Gastrocnemius medialis (tissue), 4 donors: ENCODE measurements at regions not wholly inside any gene's neighbourhood (a gene's known extent, or its start where the extent isn't known, plus 50 kb on each side); places are given as distances from the start of the nearest gene placed in this dataset.

ENCODE experiments used
- ATAC-seq, 2 donors: fragments of 150-250 bp; one replicate each; pipeline ENCODE4 v1.9.1; 2016
- DNase-seq, 2 donors: peaks; one replicate each; pipeline ENCODE4 v3.0.0-alpha.2; 2019
- H3K27ac ChIP-seq, 4 donors: fragments of 200-600 bp; sonication (generic); 1 replicate in 1 of 4; 2 replicates in 3 of 4; pipeline ENCODE4 v1.5.1; 2016 to 2018; ENCODE audit warnings: mild to moderate bottlenecking in 2 of 4, moderate library complexity in 1 of 4
- H3K27me3 ChIP-seq, 3 donors: fragments of 200-600 bp; sonication (generic) in 2 of 3; 1 replicate in 1 of 3; 2 replicates in 2 of 3; pipeline versions ENCODE4 v1.5.1 to v1.6.0; 2016 to 2019; ENCODE audit warnings: mild to moderate bottlenecking in 1 of 3, moderate library complexity in 1 of 3
- H3K36me3 ChIP-seq, 2 donors: fragments of 200-600 bp; sonication (generic) in 1 of 2; one replicate each; pipeline ENCODE4 v1.5.1; 2017 to 2018
- H3K4me1 ChIP-seq, 2 donors: fragments of 200-600 bp; sonication (generic) in 1 of 2; one replicate each; pipeline ENCODE4 v1.5.1; 2016 to 2017; ENCODE audit warnings: mild to moderate bottlenecking in 2 of 2
- H3K4me3 ChIP-seq, 4 donors: fragments of 200-600 bp; sonication (generic) in 3 of 4; 1 replicate in 1 of 4; 2 replicates in 3 of 4; pipeline ENCODE4 v1.5.1; 2016 to 2019; ENCODE audit warnings: mild to moderate bottlenecking in 2 of 4
- H3K9me3 ChIP-seq, 3 donors: fragments of 200-600 bp; sonication (generic) in 2 of 3; 1 replicate in 1 of 3; 2 replicates in 2 of 3; pipeline ENCODE4 v1.5.1; 2016 to 2019
- POLR2A ChIP-seq, 2 donors: fragments of 450-650 bp; IDR thresholded peaks; one replicate each; pipeline ENCODE4 v1.6.1; 2017; ENCODE audit warnings: antibody characterized with exemption in 2 of 2, mild to moderate bottlenecking in 2 of 2, moderate library complexity in 2 of 2
- in situ Hi-C, 4 donors: fragments of 200-750 bp; cut with MboI; loops; one replicate each; pipeline versions ENCODE4 v1.15.0 to v1.8.0; 2017; ENCODE audit warnings: low sequenced_read_pairs in 4 of 4
- intact Hi-C: fragments of 100-400 bp; cut with DNase I; formaldehyde crosslinking; loops from one replicate; pipeline ENCODE4 v1.15.1; 2023; ENCODE audit warnings: low total_unique reads
- TF ChIP-seq, protein P1 (sequence below), 5 experiments: fragments of 450-650 bp in 3 of 5; fragments of 200-600 bp in 2 of 5; sonication (generic) in 2 of 5; IDR thresholded peaks in 4 of 5; conservative IDR thresholded peaks in 1 of 5; 1 replicate in 4 of 5; 2 replicates in 1 of 5; pipeline ENCODE4 v1.5.1; 2016 to 2019; ENCODE audit warnings: antibody characterized with exemption in 5 of 5, mild to moderate bottlenecking in 3 of 5, moderate library complexity in 3 of 5

DNA sequence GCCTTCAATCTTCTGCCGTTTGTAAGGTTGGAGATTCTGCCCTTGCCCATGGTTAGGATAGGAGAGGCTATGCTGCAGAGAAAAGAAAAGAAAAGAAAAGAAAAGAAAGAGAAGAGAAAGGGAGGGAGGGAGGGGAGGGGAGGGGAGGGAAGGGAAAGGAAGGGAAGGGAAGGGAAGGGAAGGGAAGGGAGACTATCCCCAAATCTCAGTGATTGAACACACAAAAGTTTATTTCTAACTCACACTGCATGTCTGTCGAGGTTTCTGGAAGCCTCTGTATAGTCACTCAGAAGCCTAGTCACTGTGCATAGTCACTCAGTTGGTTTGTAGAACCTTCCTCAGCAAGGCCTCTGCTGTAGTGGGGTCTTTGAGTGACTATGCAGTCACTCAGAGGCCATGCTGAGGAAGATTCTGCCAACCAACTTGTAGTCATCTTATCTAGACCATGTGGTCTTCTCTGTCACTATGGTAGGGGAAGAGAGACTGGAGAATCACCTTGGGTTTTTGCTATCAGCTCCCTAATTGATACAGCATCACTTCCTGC is 52.3 kb upstream of the ABCC9 start:
- H3K4me3 ChIP-seq, result no peak overlapping the region
- DNase-seq, result no peak
- no peak overlapping the region for H3K27ac ChIP-seq
- in situ Hi-C loops (loop anchor here in 1 of 4 donors (10.0 kb wide), 1 partner anchor 289 kb away; no protein-coding TSS in a partner anchor), intact Hi-C loops (no loop called here)
- TF ChIP-seq POLR2A (IDR thresholded peaks at IDR 0.05), result no peak
- TF ChIP-seq, protein P1, sequence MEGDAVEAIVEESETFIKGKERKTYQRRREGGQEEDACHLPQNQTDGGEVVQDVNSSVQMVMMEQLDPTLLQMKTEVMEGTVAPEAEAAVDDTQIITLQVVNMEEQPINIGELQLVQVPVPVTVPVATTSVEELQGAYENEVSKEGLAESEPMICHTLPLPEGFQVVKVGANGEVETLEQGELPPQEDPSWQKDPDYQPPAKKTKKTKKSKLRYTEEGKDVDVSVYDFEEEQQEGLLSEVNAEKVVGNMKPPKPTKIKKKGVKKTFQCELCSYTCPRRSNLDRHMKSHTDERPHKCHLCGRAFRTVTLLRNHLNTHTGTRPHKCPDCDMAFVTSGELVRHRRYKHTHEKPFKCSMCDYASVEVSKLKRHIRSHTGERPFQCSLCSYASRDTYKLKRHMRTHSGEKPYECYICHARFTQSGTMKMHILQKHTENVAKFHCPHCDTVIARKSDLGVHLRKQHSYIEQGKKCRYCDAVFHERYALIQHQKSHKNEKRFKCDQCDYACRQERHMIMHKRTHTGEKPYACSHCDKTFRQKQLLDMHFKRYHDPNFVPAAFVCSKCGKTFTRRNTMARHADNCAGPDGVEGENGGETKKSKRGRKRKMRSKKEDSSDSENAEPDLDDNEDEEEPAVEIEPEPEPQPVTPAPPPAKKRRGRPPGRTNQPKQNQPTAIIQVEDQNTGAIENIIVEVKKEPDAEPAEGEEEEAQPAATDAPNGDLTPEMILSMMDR (IDR thresholded peaks at IDR 0.05 in 4 of 5, conservative IDR thresholded peaks at IDR 0.05 in 1 of 5), result no peak
- no peaks in the 10 kb centered on the region for H3K27me3 ChIP-seq
- no peaks in the 10 kb centered on the region for H3K4me1 ChIP-seq
- no peak for ATAC-seq
- no peaks in the 10 kb centered on the region for H3K9me3 ChIP-seq
- no peaks in the 10 kb centered on the region for H3K36me3 ChIP-seq

DNA sequence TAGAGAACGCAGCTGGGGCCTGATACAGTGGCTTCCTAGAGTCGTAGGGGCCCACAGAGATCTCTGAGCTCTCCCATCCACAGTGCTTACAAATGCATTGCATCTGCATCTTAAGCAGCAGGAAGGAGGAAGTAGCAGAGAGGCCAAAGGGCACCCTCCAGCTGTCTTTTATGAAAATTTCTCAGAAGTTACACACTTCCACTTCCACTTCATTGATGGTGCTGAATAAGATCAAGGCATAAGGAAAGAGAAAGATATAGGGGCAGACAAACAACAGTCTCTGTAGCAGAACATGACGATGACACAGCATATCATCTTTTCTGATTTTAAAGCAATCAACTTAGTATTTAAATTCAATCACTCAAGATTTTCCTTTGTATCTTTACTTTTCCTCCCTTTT is 51.6 kb upstream of the ABCC9 start:
- DNase-seq (no peak), ATAC-seq (no peak)
- Histone ChIP-seq H3K27ac (peak overlapping the region in 1 of 4 donors; percentile 31), H3K27me3 (no peaks in the 10 kb centered on the region), H3K4me1 (no peaks in the 10 kb centered on the region), H3K9me3 (no peaks in the 10 kb centered on the region), H3K4me3 (no peak overlapping the region), H3K36me3 (no peaks in the 10 kb centered on the region)
- intact Hi-C loops (no loop called here), in situ Hi-C loops (loop anchor here in 1 of 4 donors (10.0 kb wide), 1 partner anchor 288 kb away; no protein-coding TSS in a partner anchor)
- TF ChIP-seq, protein P1 (IDR thresholded peaks at IDR 0.05 in 4 of 5, conservative IDR thresholded peaks at IDR 0.05 in 1 of 5), result no peak
- TF ChIP-seq POLR2A (IDR thresholded peaks at IDR 0.05), result no peak

DNA sequence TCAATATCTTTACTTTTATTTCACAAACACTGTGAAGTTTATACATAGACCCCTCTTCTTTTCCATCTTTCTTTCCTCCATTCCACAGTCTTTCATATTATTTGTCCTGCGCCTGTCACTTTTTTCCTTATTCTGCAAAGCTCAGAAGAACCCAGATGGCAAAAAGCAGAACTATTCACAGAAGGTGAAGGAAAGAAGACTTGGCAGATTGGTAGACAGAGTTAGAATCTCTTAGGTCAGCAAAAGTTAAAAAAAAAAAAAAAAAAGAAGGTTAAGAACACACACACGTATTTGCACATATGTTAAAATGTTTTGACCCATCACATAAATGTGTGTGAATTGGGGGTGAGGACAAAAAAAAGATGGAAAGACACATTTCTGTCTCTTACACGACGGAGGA is 50.3 kb upstream of the ABCC9 start:
- DNase-seq (no peak), ATAC-seq (no peak)
- no peaks in the 10 kb centered on the region for H3K27me3 ChIP-seq
- TF ChIP-seq POLR2A (IDR thresholded peaks at IDR 0.05), result no peak
- TF ChIP-seq, protein P1 (IDR thresholded peaks at IDR 0.05 in 4 of 5, conservative IDR thresholded peaks at IDR 0.05 in 1 of 5), result no peak
- in situ Hi-C loops, result loop anchor here in 1 of 4 donors (10.0 kb wide), 1 partner anchor 287 kb away; no protein-coding TSS in a partner anchor
- H3K4me1 ChIP-seq, result no peaks in the 10 kb centered on the region
- H3K4me3 ChIP-seq, result no peak overlapping the region
- no peaks in the 10 kb centered on the region for H3K36me3 ChIP-seq
- H3K27ac ChIP-seq, result no peak overlapping the region
- no peaks in the 10 kb centered on the region for H3K9me3 ChIP-seq
- intact Hi-C loops, result no loop called here
